HepG2 (cell line): ENCODE measurements at regions not wholly inside any gene's neighbourhood (a gene's known extent, or its start where the extent isn't known, plus 50 kb on each side); places are given as distances from the start of the nearest gene placed in this dataset.

Experiments
- BRCA1 ChIP-seq: sonication (generic); formaldehyde crosslinking; IDR thresholded peaks from 2 replicates; pipeline ENCODE4 v1.4.0; 2020; ENCODE audit warnings: missing genetic modification reagents
- CC2D1A ChIP-seq: sonication (generic); formaldehyde crosslinking; IDR thresholded peaks from 2 replicates; pipeline ENCODE4 v1.8.1; 2023; ENCODE audit warnings: mild to moderate bottlenecking, missing genetic modification reagents
- EEA1 ChIP-seq: sonication (generic); formaldehyde crosslinking; IDR thresholded peaks from 2 replicates; pipeline ENCODE4 v1.5.1; 2020; ENCODE audit warnings: mild to moderate bottlenecking, missing genetic modification reagents, borderline replicate concordance
- FOXO1 ChIP-seq: sonication (generic); formaldehyde crosslinking; IDR thresholded peaks from 2 replicates; pipeline ENCODE4 v1.4.0; 2020; ENCODE audit warnings: missing genetic modification reagents
- GTF3A ChIP-seq: sonication (generic); formaldehyde crosslinking; conservative IDR thresholded peaks from 2 replicates; pipeline ENCODE4 v1.4.0; 2020; ENCODE audit warnings: mild to moderate bottlenecking, missing genetic modification reagents
- MIER3 ChIP-seq: IDR thresholded peaks from 2 replicates; pipeline ENCODE4 v1.6.1; 2016; ENCODE audit warnings: missing compliant biosample characterization, borderline replicate concordance
- NFYC ChIP-seq: IDR thresholded peaks from 2 replicates; pipeline ENCODE4 v1.6.1; 2016; ENCODE audit warnings: missing genetic modification reagents, missing compliant biosample characterization
- RARA ChIP-seq: IDR thresholded peaks from 2 replicates; pipeline ENCODE4 v1.6.1; 2016; ENCODE audit warnings: missing genetic modification reagents, missing compliant biosample characterization
- RORA ChIP-seq: sonication (generic); formaldehyde crosslinking; IDR thresholded peaks from 2 replicates; pipeline ENCODE4 v1.5.0; 2020; ENCODE audit warnings: mild to moderate bottlenecking, missing genetic modification reagents, moderate library complexity
- SOX5 ChIP-seq: IDR thresholded peaks from 2 replicates; pipeline ENCODE4 v1.6.1; 2016; ENCODE audit warnings: borderline replicate concordance
- TRIM24 ChIP-seq: sonication (generic); formaldehyde crosslinking; IDR thresholded peaks from 2 replicates; pipeline ENCODE4 v1.8.0; 2022; ENCODE audit warnings: mild to moderate bottlenecking, missing genetic modification reagents
- ZFAT ChIP-seq: sonication (generic); formaldehyde crosslinking; conservative IDR thresholded peaks from 2 replicates; pipeline ENCODE4 v1.8.1; 2023; ENCODE audit warnings: missing genetic modification reagents, inconsistent platforms
- ZFP36L2 ChIP-seq: sonication (generic); formaldehyde crosslinking; IDR thresholded peaks from 2 replicates; pipeline ENCODE4 v1.4.0; 2020; ENCODE audit warnings: missing genetic modification reagents
- ZFP41 ChIP-seq: sonication (generic); formaldehyde crosslinking; IDR thresholded peaks from 2 replicates; pipeline ENCODE4 v1.4.0; 2020; ENCODE audit warnings: mild to moderate bottlenecking, missing genetic modification reagents, borderline replicate concordance
- ZNF10 ChIP-seq: sonication (generic); formaldehyde crosslinking; IDR thresholded peaks from 2 replicates; pipeline ENCODE4 v1.4.0; 2020; ENCODE audit warnings: mild to moderate bottlenecking, low read depth, missing genetic modification reagents, borderline replicate concordance
- ZNF253 ChIP-seq: sonication (generic); formaldehyde crosslinking; IDR thresholded peaks from 2 replicates; pipeline ENCODE4 v1.8.0; 2022; ENCODE audit warnings: mild to moderate bottlenecking, missing genetic modification reagents, borderline replicate concordance
- ZNF331 ChIP-seq: sonication (generic); formaldehyde crosslinking; IDR thresholded peaks from 2 replicates; pipeline ENCODE4 v1.4.0; 2020; ENCODE audit warnings: missing genetic modification reagents
- ZNF547 ChIP-seq: sonication (generic); formaldehyde crosslinking; IDR thresholded peaks from 2 replicates; pipeline ENCODE4 v1.5.1; 2020; ENCODE audit warnings: mild to moderate bottlenecking, missing genetic modification reagents
- ZNF549 ChIP-seq: sonication (generic); formaldehyde crosslinking; IDR thresholded peaks from 2 replicates; pipeline ENCODE4 v1.5.0; 2020; ENCODE audit warnings: missing genetic modification reagents
- ZNF607 ChIP-seq: sonication (generic); formaldehyde crosslinking; IDR thresholded peaks from 2 replicates; pipeline ENCODE4 v1.5.1; 2020; ENCODE audit warnings: missing genetic modification reagents, mild to moderate bottlenecking, borderline replicate concordance
- TF ChIP-seq, protein P1 (sequence below): IDR thresholded peaks from 2 replicates; pipeline ENCODE4 v1.6.1; 2016; ENCODE audit warnings: mild to moderate bottlenecking
- TF ChIP-seq, protein P2 (sequence below): sonication (generic); formaldehyde crosslinking; IDR thresholded peaks from 2 replicates; pipeline ENCODE4 v1.5.0; 2020; ENCODE audit warnings: mild to moderate bottlenecking, low read depth, missing genetic modification reagents, borderline replicate concordance
- TF ChIP-seq, protein P3 (sequence below): sonication (generic); formaldehyde crosslinking; IDR thresholded peaks from one replicate; pipeline ENCODE4 v1.5.1; 2020; ENCODE audit warnings: mild to moderate bottlenecking, missing genetic modification reagents; ENCODE audit errors: not compliant biosample characterization

- TF ChIP-seq EEA1, result no peak
- no peak for TF ChIP-seq CC2D1A
- TF ChIP-seq, protein P1, sequence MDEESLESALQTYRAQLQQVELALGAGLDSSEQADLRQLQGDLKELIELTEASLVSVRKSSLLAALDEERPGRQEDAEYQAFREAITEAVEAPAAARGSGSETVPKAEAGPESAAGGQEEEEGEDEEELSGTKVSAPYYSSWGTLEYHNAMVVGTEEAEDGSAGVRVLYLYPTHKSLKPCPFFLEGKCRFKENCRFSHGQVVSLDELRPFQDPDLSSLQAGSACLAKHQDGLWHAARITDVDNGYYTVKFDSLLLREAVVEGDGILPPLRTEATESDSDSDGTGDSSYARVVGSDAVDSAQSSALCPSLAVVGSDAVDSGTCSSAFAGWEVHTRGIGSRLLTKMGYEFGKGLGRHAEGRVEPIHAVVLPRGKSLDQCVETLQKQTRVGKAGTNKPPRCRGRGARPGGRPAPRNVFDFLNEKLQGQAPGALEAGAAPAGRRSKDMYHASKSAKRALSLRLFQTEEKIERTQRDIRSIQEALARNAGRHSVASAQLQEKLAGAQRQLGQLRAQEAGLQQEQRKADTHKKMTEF (CRISPR knock-in tag), result peak; percentile 86
- TF ChIP-seq, protein P2, sequence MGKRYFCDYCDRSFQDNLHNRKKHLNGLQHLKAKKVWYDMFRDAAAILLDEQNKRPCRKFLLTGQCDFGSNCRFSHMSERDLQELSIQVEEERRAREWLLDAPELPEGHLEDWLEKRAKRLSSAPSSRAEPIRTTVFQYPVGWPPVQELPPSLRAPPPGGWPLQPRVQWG, result no peak
- TF ChIP-seq RORA (CRISPR knock-in tag), result peak; percentile 83; the same call in 1 of the 2 replicates
- peak; percentile 78 for TF ChIP-seq FOXO1 (CRISPR knock-in tag)
- TF ChIP-seq MIER3 (CRISPR knock-in tag), result no peak
- no peak for TF ChIP-seq ZNF549 (CRISPR knock-in tag)
- peak; percentile 66; the same call in 1 of the 2 replicates for TF ChIP-seq ZNF331 (CRISPR knock-in tag)
- peak; percentile 78 for TF ChIP-seq RARA (CRISPR knock-in tag)
- no peak for TF ChIP-seq NFYC
- no peak for TF ChIP-seq ZFP36L2
- TF ChIP-seq ZNF10, result no peak
- TF ChIP-seq BRCA1 (CRISPR knock-in tag), result no peak
- no peak for TF ChIP-seq ZNF547
- no peak for TF ChIP-seq GTF3A (CRISPR knock-in tag)
- peak; percentile 92 for TF ChIP-seq SOX5 (CRISPR knock-in tag)
- TF ChIP-seq, protein P3, sequence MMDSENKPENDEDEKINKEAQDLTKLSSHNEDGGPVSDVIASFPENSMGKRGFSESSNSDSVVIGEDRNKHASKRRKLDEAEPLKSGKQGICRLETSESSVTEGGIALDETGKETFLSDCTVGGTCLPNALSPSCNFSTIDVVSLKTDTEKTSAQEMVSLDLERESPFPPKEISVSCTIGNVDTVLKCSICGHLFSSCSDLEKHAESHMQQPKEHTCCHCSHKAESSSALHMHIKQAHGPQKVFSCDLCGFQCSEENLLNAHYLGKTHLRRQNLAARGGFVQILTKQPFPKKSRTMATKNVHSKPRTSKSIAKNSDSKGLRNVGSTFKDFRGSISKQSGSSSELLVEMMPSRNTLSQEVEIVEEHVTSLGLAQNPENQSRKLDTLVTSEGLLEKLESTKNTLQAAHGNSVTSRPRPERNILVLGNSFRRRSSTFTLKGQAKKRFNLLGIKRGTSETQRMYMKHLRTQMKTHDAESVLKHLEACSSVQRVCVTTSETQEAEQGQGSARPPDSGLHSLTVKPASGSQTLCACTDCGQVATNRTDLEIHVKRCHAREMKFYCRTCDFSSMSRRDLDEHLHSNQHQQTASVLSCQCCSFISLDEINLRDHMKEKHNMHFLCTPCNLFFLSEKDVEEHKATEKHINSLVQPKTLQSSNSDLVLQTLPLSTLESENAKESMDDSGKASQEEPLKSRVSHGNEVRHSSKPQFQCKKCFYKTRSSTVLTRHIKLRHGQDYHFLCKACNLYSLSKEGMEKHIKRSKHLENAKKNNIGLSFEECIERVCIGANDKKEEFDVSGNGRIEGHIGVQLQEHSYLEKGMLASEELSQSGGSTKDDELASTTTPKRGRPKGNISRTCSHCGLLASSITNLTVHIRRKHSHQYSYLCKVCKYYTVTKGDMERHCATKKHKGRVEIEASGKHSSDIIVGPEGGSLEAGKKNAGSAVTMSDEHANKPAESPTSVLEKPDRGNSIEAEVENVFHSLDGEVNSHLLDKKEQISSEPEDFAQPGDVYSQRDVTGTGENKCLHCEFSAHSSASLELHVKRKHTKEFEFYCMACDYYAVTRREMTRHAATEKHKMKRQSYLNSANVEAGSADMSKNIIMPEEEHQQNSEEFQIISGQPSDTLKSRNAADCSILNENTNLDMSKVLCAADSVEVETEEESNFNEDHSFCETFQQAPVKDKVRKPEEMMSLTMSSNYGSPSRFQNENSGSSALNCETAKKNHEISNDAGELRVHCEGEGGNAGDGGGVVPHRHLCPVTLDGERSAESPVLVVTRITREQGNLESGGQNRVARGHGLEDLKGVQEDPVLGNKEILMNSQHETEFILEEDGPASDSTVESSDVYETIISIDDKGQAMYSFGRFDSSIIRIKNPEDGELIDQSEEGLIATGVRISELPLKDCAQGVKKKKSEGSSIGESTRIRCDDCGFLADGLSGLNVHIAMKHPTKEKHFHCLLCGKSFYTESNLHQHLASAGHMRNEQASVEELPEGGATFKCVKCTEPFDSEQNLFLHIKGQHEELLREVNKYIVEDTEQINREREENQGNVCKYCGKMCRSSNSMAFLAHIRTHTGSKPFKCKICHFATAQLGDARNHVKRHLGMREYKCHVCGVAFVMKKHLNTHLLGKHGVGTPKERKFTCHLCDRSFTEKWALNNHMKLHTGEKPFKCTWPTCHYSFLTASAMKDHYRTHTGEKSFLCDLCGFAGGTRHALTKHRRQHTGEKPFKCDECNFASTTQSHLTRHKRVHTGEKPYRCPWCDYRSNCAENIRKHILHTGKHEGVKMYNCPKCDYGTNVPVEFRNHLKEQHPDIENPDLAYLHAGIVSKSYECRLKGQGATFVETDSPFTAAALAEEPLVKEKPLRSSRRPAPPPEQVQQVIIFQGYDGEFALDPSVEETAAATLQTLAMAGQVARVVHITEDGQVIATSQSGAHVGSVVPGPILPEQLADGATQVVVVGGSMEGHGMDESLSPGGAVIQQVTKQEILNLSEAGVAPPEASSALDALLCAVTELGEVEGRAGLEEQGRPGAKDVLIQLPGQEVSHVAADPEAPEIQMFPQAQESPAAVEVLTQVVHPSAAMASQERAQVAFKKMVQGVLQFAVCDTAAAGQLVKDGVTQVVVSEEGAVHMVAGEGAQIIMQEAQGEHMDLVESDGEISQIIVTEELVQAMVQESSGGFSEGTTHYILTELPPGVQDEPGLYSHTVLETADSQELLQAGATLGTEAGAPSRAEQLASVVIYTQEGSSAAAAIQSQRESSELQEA (CRISPR knock-in tag), result no peak
- TF ChIP-seq ZNF253 (CRISPR knock-in tag), result no peak
- TF ChIP-seq ZFP41, result no peak
- TF ChIP-seq TRIM24, result 0 out of 2 replicates have a peak, but pooled peaks have one; percentile 10
- no peak for TF ChIP-seq ZNF607 (CRISPR knock-in tag)
- TF ChIP-seq ZFAT (CRISPR knock-in tag), result no peak
Measured at GRCh38 chr3:110773413-110773954, 298.1 kb upstream of the NECTIN3 start (continued).
